Neural progenitor cell (in vitro differentiated cells): ENCODE measurements at regions not wholly inside any gene's neighbourhood (a gene's known extent, or its start where the extent isn't known, plus 50 kb on each side); places are given as distances from the start of the nearest gene placed in this dataset.

Source experiments
- DNase-seq: peaks from one replicate; pipeline ENCODE4 v3.0.0-alpha.2; 2016; ENCODE audit warnings: low spot score
- H2AFZ ChIP-seq: fragments of 200-600 bp; sonication (generic); replicated peaks from 2 replicates; pipeline ENCODE4 v1.6.1; 2016; ENCODE audit warnings: antibody characterized with exemption
- H3F3A ChIP-seq: fragments of 200-600 bp; sonication (generic); 2 replicates; pipeline ENCODE4 v1.6.1; 2016; ENCODE audit warnings: antibody characterized with exemption, low read depth
- H3K27ac ChIP-seq: fragments of 200-600 bp; sonication (generic); 2 replicates; pipeline ENCODE4 v1.5.1; 2016; ENCODE audit warnings: mild to moderate bottlenecking
- H3K27me3 ChIP-seq: fragments of 200-600 bp; sonication (generic); 2 replicates; pipeline ENCODE4 v1.6.1; 2016; ENCODE audit warnings: mild to moderate bottlenecking, moderate library complexity
- H3K36me3 ChIP-seq: fragments of 200-600 bp; sonication (generic); 2 replicates; pipeline ENCODE4 v1.5.1; 2016
- H3K4me1 ChIP-seq: fragments of 200-600 bp; sonication (generic); 2 replicates; pipeline ENCODE4 v1.6.1; 2016; ENCODE audit warnings: mixed run types
- H3K4me2 ChIP-seq: fragments of 200-600 bp; sonication (generic); 2 replicates; pipeline ENCODE4 v1.6.1; 2016
- H3K4me3 ChIP-seq: fragments of 200-600 bp; sonication (generic); 2 replicates; pipeline ENCODE4 v1.5.1; 2016
- H3K79me2 ChIP-seq: fragments of 200-600 bp; sonication (generic); 2 replicates; pipeline ENCODE4 v1.6.1; 2016; ENCODE audit warnings: low read depth
- H3K9ac ChIP-seq: fragments of 200-600 bp; sonication (generic); 2 replicates; pipeline ENCODE4 v1.6.1; 2016
- H3K9me3 ChIP-seq: fragments of 200-600 bp; sonication (generic); 2 replicates; pipeline ENCODE4 v1.5.1; 2016; ENCODE audit warnings: low read depth
- H4K20me1 ChIP-seq: fragments of 200-600 bp; sonication (generic); 2 replicates; pipeline ENCODE4 v1.6.1; 2016; ENCODE audit warnings: low read depth
- H3K27ac Mint-ChIP-seq: 3 replicates; pipeline ENCODE4 v1.8.0; 2021; ENCODE audit warnings: mixed read lengths
- H3K27me3 Mint-ChIP-seq: 2 replicates; pipeline ENCODE4 v1.8.0; 2022; ENCODE audit warnings: low read depth, mild to moderate bottlenecking, inconsistent platforms, moderate library complexity, mixed read lengths; ENCODE audit not compliant: insufficient read depth
- H3K36me3 Mint-ChIP-seq: 3 replicates; pipeline ENCODE4 v1.8.0; 2021; ENCODE audit warnings: mixed read lengths
- H3K4me1 Mint-ChIP-seq: 3 replicates; pipeline ENCODE4 v1.8.0; 2021; ENCODE audit warnings: mixed read lengths
- H3K4me3 Mint-ChIP-seq: 3 replicates; pipeline ENCODE4 v1.8.0; 2021; ENCODE audit warnings: mild to moderate bottlenecking, moderate library complexity, mixed read lengths
- H3K9me3 Mint-ChIP-seq: 3 replicates; pipeline ENCODE4 v1.8.0; 2020; ENCODE audit warnings: mixed read lengths
- CTCF ChIP-seq: fragments of 200-600 bp; sonication (generic); IDR thresholded peaks from 2 replicates; pipeline ENCODE4 v1.5.1; 2017; ENCODE audit warnings: antibody characterized with exemption, mild to moderate bottlenecking
- EZH2 ChIP-seq: fragments of 200-600 bp; sonication (generic); IDR thresholded peaks from 2 replicates; pipeline ENCODE4 v1.6.1; 2017; ENCODE audit warnings: antibody characterized with exemption, mild to moderate bottlenecking, moderate library complexity
- EZH2phosphoT487 ChIP-seq: fragments of 200-600 bp; sonication (generic); IDR thresholded peaks from 2 replicates; pipeline ENCODE4 v1.6.1; 2017; ENCODE audit warnings: antibody characterized with exemption

GRCh38 chr3:193826159-193826795 is 233.3 kb downstream of the OPA1 start:
- TF ChIP-seq EZH2phosphoT487 (no peak), CTCF (no peak), EZH2 (no peak)
- H3K27me3 ChIP-seq: no peaks in the 10 kb centered on the region
- no peak overlapping the region for H3K9ac ChIP-seq
- Mint-ChIP-seq H3K4me1 (peaks cover 39% of the 10 kb centered on the region), H3K9me3 (no peaks in the 10 kb centered on the region), H3K27me3 (peaks cover 7% of the 10 kb centered on the region), H3K36me3 (no peaks in the 10 kb centered on the region), H3K27ac (peak overlapping the region; percentile 98), H3K4me3 (peak overlapping the region; percentile 61)
- H3K9me3 ChIP-seq: no peaks in the 10 kb centered on the region
- no peaks in the 10 kb centered on the region for H3K36me3 ChIP-seq
- no peak overlapping the region for H3K27ac ChIP-seq
- peaks cover 20% of the 10 kb centered on the region for H3K4me1 ChIP-seq
- H4K20me1 ChIP-seq: no peaks in the 10 kb centered on the region
- H2AFZ ChIP-seq: peak overlapping the region; percentile 40
- no peak overlapping the region for H3K4me2 ChIP-seq
- no peaks in the 10 kb centered on the region for H3F3A ChIP-seq
- no peak overlapping the region for H3K4me3 ChIP-seq
- DNase-seq: no peak
- H3K79me2 ChIP-seq: no peaks in the 10 kb centered on the region

GRCh38 chr3:193827040-193827669 is 234.1 kb downstream of the OPA1 start:
- H3K4me2 ChIP-seq: no peak overlapping the region
- Mint-ChIP-seq H3K27ac (peak overlapping the region; percentile 98), H3K27me3 (peaks cover 10% of the 10 kb centered on the region)

GRCh38 chr3:193827871-193828270 is 234.9 kb downstream of the OPA1 start:
- peaks cover 40% of the 10 kb centered on the region for H3K4me1 Mint-ChIP-seq

More at GRCh38 chr3:193827040-193827669, 234.1 kb downstream of the OPA1 start:
- Histone ChIP-seq H3F3A (no peaks in the 10 kb centered on the region), H3K27me3 (no peaks in the 10 kb centered on the region), H3K9ac (no peak overlapping the region), H3K27ac (no peak overlapping the region), H3K36me3 (no peaks in the 10 kb centered on the region), H2AFZ (peak overlapping the region; percentile 12), H3K4me1 (peaks cover 20% of the 10 kb centered on the region), H3K9me3 (no peaks in the 10 kb centered on the region), H3K79me2 (no peaks in the 10 kb centered on the region), H4K20me1 (no peaks in the 10 kb centered on the region), H3K4me3 (no peak overlapping the region)
- Mint-ChIP-seq H3K4me1 (peaks cover 40% of the 10 kb centered on the region), H3K4me3 (peak overlapping the region; percentile 52), H3K36me3 (no peaks in the 10 kb centered on the region), H3K9me3 (no peaks in the 10 kb centered on the region)
- no peak for TF ChIP-seq CTCF
- TF ChIP-seq EZH2: no peak
- no peak for DNase-seq

More at GRCh38 chr3:193827871-193828270, 234.9 kb downstream of the OPA1 start:
- TF ChIP-seq EZH2phosphoT487 (no peak), CTCF (no peak), EZH2 (no peak)
- Histone ChIP-seq H3K9ac (no peak overlapping the region), H3F3A (no peaks in the 10 kb centered on the region), H3K27ac (no peak overlapping the region), H3K27me3 (no peaks in the 10 kb centered on the region), H3K4me1 (peaks cover 20% of the 10 kb centered on the region), H3K4me3 (no peak overlapping the region), H3K9me3 (no peaks in the 10 kb centered on the region), H3K36me3 (no peaks in the 10 kb centered on the region), H3K79me2 (no peaks in the 10 kb centered on the region), H4K20me1 (no peaks in the 10 kb centered on the region), H3K4me2 (no peak overlapping the region), H2AFZ (no peak overlapping the region)
- Mint-ChIP-seq H3K4me3 (no peak overlapping the region), H3K27me3 (peaks cover 10% of the 10 kb centered on the region), H3K27ac (no peak overlapping the region), H3K36me3 (no peaks in the 10 kb centered on the region), H3K9me3 (no peaks in the 10 kb centered on the region)
- no peak for DNase-seq
